ENCODE measurements at regions not wholly inside any gene's neighbourhood (a gene's known extent, or its start where the extent isn't known, plus 50 kb on each side); places are given as distances from the start of the nearest gene placed in this dataset.
"Not testable (repeated sequence)": the region's sequence is repeated elsewhere in the genome, so short reads cannot be mapped to it uniquely, and the experiment has no call there.

GRCh38 chr20:57777911-57778310, 68.1 kb upstream of the PMEPA1 start:
- no peak for DNase-seq

GRCh38 chr20:57774951-57775350, 65.1 kb upstream of the PMEPA1 start:
- DNase-seq: no peak

GRCh38 chr20:57774111-57774880, 64.5 kb upstream of the PMEPA1 start:
- DNase-seq: no peak

GRCh38 chr20:57773059-57773815, 63.4 kb upstream of the PMEPA1 start:
- no peak for DNase-seq

DNA sequence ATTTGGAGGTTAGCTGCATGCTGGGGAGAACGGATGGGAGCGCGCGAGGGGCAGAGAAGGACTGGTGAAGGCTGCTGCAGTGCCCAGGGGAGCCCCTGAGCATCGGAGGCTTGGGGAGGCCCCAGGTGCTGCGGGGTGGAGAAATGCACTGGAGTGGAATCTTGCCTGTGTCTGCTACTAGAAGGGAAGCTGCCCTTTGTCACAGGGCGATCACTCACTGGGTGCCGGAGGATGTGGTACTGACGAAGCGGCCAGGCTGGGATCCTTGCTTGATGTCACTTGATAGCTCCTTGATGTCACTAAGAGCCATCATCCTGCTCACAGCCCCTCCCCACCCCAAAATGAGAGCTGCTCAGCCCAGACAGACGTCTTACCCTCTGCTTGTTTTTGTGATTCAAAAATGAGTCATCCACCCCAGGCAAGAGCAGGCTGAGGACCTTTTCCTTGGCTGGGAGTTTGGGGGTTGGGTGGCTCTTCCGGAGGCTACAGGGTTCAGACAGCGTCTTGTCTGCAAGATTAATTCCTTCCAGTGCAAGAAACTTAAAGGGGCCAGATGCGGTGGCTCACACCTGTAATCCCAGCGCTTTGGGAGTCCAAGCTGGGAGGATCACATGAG, 62.6 kb upstream of the PMEPA1 start:
- no peak for DNase-seq

DNA sequence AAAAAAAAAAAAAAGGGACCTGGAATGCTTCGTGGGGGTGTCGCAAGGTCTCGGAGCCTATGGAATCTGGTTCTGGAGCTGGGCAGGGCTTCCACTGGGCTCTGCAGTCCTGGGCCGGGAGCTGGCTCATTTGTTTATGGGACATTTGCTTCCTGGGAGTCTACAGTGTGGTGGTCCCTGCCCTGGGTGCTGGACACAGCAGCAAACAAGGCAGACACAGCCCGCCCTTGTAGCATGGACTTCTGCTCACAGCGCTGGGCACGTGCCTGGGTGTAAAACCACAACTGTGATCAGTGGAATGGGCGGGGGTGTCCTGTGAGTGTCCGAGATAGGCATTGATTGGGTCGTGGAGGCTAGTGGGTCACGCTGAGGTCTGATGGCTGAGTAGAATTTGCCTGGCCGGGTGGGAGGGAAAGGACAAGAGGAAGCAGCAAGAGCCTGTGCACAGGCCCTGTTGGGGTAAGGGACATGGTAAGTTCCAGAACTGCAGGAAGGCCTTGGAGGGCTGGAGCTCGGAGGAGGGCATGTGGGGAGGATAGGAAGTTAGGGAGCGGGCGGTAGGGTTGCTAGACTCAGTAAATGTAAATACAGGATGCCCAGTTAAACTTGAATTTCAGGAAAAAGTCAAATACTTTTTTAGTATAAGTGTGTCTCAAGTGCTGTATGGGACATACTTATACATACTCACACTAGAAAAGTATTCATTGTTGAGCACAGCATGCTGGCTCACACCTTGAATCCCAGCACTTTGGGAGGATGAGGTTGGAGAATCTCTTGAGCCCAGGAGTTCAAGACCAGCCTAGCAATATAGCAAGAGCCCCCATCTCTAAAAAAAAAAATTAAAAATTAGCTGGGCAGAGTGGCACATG, 61.3 kb upstream of the PMEPA1 start:
- no peak for DNase-seq

- DNase-seq: not testable (repeated sequence)
These were observed 60.6 kb upstream of the PMEPA1 start for GRCh38 chr20:57770401-57770800.

- no peak for DNase-seq
These were observed 59.9 kb upstream of the PMEPA1 start for GRCh38 chr20:57769756-57770155.

GRCh38 chr20:57768519-57768918, 58.7 kb upstream of the PMEPA1 start:
- no peak for DNase-seq

- DNase-seq: no peak
These were observed 57.6 kb upstream of the PMEPA1 start for GRCh38 chr20:57767441-57767840.

GRCh38 chr20:57763235-57763595, 53.4 kb upstream of the PMEPA1 start:
- DNase-seq: no peak

DNA sequence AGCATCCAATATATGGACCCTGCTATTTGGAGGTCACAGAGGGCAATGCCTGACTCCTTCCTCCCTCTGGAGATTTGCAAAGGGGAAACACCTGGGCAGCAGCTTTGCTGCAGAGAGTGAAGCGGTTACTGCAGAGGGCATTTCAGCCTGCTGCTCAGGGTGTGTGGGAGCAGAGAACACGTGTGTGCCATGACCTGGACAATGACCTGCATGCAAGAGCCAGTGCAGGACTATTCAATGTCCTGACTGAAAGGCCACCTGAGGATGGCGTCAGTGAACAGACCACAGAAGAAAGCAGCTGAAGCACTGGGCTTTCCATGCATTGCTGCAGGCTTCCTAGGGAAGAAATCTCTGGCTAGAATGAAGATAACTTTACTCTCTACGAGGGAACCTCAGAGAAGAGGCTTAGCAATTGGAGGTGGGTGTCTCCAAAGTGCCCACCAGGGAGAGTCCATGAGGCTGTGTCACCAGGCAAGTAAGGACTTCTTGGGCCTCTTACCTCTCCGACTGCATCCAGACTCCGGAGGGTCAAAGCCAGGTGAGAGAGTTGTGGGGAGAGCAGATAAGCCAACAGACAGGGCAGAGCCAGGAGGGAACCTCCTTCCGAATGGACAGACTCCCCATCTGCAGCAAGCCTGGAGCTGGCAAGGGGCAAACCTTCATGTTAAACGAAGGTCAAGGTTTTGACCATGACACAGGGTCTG, 52.9 kb upstream of the PMEPA1 start:
- DNase-seq: no peak

DNA sequence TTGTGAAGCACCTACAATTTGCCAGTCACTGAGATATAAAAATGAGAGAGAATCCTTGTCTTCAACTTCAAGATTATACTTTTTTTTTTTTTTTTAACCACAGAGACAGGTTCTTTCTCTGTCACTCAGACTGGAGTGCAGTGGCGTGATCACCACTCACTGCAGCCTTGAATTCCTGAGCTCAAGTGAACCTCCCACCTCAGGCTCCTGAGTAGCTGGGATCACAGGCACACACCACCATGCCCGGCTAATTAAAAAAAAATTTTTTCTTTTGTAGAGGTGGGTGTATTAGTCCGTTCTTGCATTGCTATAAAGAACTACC, 51.6 kb upstream of the PMEPA1 start:
- no peak for DNase-seq

DNA sequence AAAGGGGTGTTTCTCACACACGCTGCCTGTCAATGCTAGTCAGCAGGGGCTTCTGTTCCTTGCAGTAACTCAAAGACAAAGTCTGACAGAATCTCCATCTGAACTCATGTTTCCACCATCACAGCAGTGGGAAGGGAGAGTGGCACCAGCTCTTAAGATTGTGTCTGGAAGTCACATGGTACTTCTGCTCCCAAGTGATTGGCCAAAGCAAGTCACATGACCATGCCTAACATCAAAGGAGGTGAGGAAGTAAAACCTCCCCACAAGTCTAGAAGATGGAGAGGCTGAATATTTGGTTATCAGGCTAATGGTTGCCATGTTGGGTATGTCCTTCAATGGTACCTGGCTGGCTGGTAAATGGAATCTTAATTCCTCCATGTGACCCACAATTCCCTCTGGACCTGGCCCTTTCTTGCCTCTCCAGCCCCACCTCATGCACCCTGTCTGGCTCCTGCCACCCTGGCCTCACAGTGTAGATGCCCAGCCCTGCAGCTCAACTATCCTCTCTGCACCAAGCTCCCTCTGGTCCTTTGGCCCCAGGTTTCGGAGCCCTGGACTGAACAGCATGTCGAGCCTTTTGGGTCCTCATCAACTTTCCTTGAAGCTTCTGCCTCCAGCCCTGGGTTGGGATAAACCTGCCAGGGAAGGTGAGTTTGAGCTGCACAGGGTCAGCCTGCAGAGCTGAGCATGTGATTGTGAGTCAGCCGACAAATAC, 51.0 kb upstream of the PMEPA1 start:
- no peak for DNase-seq

DNA sequence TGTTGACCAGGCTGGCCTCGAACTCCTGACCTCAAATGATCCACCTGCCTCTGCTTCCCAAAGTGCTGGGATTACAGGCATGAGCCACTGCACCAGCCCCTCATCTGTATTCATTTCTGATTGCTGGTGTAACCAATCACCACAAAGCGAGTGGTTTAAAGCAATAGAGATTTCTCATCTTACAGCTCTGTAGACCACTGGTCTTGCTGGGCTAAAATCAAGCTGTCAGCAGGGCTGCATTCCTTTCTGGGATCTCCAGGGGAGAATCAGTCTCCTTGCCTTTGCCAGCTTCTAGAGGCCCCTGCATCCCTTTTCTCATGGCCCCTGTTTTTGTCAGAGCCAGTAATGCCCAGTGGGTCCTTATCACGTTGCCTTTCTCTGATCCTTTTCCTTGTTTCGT, 49.9 kb upstream of the PMEPA1 start:
- no peak for DNase-seq
